Activated naive CD4-positive, alpha-beta T cell (primary cell): ENCODE measurements at regions not wholly inside any gene's neighbourhood (a gene's known extent, or its start where the extent isn't known, plus 50 kb on each side); places are given as distances from the start of the nearest gene placed in this dataset.

Experiments
- DNase-seq, 4 experiments: peaks; one replicate each; lab custom pipeline; 2025; lab: John Stamatoyannopoulos, UW

GRCh38 chr20:57877131-57877824 is 167.5 kb upstream of the PMEPA1 start:
- no peak for DNase-seq

- no peak for DNase-seq
These were observed 166.3 kb upstream of the PMEPA1 start for GRCh38 chr20:57876163-57876562.

- no peak for DNase-seq
These were observed 164.3 kb upstream of the PMEPA1 start for GRCh38 chr20:57874141-57874540.

- DNase-seq, result no peak
These were observed 163.1 kb upstream of the PMEPA1 start for GRCh38 chr20:57872816-57873409.

GRCh38 chr20:57871237-57871632 is 161.4 kb upstream of the PMEPA1 start:
- no peak for DNase-seq

GRCh38 chr20:57870597-57871236 is 160.9 kb upstream of the PMEPA1 start:
- no peak for DNase-seq

GRCh38 chr20:57869951-57870315 is 160.1 kb upstream of the PMEPA1 start:
- no peak for DNase-seq

- DNase-seq, result no peak
These were observed 159.6 kb upstream of the PMEPA1 start for GRCh38 chr20:57869291-57869950.

GRCh38 chr20:57868310-57868709 is 158.5 kb upstream of the PMEPA1 start:
- no peak for DNase-seq

GRCh38 chr20:57867807-57868206 is 158.0 kb upstream of the PMEPA1 start:
- DNase-seq, result no peak

- no peak for DNase-seq
These were observed 157.5 kb upstream of the PMEPA1 start for GRCh38 chr20:57867181-57867803.

- no peak for DNase-seq
These were observed 156.7 kb upstream of the PMEPA1 start for GRCh38 chr20:57866250-57867106.

GRCh38 chr20:57865266-57865665 is 155.5 kb upstream of the PMEPA1 start:
- DNase-seq, result no peak

GRCh38 chr20:57860576-57860975 is 150.8 kb upstream of the PMEPA1 start:
- no peak for DNase-seq

GRCh38 chr20:57857969-57858368 is 148.2 kb upstream of the PMEPA1 start:
- DNase-seq, result no peak

- no peak for DNase-seq
These were observed 147.3 kb upstream of the PMEPA1 start for GRCh38 chr20:57857118-57857517.

- no peak for DNase-seq
These were observed 146.8 kb upstream of the PMEPA1 start for GRCh38 chr20:57856658-57857057.

- no peak for DNase-seq
These were observed 142.0 kb upstream of the PMEPA1 start for GRCh38 chr20:57851796-57852195.

- DNase-seq, result no peak
These were observed 141.3 kb upstream of the PMEPA1 start for GRCh38 chr20:57851025-57851682.

GRCh38 chr20:57849521-57850215 is 139.9 kb upstream of the PMEPA1 start:
- DNase-seq, result no peak
